GDM1 (cell line): ENCODE measurements at regions not wholly inside any gene's neighbourhood (a gene's known extent, or its start where the extent isn't known, plus 50 kb on each side); places are given as distances from the start of the nearest gene placed in this dataset.

ENCODE experiments used
- DNase-seq: peaks from one replicate; lab custom pipeline; 2025; lab: John Stamatoyannopoulos, UW

DNA sequence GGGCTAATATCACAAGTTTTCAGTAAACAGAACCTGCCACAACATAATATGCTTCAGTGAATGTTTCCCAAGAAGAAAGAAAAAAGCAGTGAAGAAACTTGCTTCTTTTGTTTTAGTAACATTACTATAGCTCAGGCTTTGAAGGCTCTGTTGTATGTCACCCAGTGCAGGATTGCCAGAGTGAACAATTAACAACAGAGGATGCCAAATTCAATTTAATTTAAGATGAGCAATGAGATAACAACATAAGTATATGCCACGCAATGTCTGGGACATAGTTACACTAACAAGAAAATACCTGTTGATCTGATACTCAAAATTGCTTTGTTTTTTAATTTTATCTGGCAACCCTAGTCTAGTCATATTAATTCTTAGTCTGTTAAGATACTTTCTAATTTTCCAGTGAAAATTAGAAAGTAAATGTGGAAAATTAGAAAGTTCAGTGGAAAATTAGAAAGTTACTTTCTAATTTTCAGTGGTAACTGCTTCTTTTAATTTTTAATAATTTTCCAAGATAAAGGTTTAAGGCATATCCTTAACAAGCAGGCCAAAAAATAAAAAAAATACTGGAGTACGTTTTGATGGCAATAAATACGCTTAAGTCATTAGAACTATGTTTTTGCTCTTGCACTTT is 336.3 kb downstream of the SLITRK6 start:
- no peak for DNase-seq

DNA sequence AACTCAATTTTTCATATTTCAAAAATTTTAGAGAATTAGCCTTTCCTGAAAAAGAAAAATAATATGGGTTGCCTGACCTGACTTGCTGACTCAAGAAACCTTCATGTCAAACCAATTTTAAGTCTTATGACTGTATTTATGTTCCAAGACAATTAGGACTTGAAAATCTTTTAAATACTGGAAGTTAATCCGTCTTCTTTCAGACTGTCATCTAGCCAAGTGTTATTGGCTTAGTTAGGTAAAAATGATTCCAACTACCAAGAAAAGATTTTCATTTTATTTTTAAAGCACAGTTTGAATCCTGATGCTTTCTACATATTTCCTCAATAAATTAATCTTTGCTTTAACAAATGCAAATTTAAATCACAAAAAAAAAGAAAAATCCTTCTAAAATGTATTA is 337.6 kb downstream of the SLITRK6 start:
- DNase-seq: no peak

DNA sequence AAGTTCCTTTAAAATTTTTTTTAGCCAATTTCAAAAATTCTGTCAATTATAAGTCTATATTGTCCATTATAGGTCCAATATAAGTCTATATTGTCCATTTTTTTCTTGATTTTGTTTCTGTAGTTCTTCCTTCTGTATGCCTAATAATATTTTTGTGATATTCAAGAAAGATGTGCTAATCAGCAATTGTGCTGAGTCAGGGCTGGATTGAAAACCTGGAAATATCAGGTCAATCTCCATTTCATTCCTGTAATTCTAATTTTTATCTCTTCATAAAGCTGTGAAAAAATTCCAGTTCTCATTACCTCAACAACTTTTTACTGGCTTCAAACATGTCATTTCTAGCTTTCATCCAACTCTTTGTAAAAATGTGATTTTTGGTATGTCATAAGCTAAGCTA is 353.7 kb downstream of the SLITRK6 start:
- DNase-seq: no peak

DNA sequence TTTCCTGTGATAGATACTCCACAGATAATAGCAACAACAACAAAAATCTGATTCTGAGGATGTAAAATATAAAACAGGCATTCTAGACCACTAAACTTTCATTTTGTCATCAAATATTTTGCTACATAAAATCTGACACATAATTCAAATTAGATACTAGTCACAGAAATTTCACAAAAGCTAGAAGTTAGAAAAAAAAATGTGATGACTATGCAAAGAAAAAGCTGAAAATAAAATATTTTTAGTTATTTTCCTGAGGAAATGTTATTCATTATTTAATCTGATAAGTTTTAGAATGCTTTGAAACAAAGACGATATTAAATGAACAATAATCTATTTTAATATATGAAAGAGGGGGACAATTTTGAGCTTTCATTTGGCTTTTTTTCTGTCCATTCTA is 357.2 kb downstream of the SLITRK6 start:
- no peak for DNase-seq

DNA sequence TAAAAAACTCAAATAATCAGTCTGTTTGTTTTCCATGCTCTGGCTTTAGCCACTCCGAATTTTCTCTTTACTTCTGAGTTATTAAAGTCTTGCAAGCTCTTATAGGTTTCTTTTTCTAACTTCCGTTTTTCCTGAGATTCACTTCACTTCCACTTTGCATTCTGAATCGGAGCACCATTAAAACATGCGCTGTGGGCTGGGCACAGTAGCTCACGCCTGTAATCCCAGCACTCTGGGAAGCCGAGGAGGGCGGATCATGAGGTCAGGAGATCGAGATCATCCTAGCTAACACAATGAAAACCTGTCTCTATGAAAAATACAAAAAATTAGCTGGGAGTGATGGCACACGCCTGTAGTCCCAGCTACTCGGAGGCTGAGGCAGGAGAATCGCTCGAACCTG is 357.9 kb downstream of the SLITRK6 start:
- no peak for DNase-seq

DNA sequence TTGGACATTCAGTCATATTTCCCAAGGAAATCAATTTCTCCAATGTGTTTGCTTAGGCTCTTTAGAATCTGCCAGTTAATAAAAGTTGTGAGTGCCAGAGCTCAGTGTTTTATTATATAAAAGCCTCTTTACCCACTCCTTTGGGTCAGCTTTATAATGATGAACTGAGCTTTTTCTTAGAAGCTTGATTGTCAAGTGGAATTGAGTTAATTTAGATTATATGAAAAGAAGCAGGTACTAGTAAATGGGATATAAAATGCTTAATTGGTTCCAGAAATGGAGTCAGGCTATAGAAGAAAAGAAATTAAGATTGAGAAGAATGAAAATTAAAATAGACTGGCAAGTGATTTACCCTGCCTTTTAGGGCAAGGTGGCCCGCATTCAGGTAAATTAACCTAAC is 363.2 kb downstream of the SLITRK6 start:
- DNase-seq: no peak

DNA sequence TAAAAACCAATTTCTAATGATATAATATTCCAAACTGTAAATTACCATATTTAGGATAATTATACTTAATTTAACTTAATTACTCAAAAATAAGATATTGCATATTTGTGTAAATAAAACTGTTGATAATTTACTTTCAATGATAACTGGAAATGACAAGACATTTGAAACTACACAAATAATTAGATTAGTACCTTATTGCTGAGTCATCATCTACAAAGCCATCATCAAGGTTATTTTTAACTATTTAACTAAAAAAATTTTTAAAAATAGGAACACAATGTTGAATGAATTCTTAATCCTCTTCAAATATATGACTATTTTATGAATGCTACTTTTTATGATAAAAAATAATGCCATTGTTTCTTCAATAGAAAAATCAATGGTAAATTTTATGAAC is 364.3 kb downstream of the SLITRK6 start:
- no peak for DNase-seq

DNA sequence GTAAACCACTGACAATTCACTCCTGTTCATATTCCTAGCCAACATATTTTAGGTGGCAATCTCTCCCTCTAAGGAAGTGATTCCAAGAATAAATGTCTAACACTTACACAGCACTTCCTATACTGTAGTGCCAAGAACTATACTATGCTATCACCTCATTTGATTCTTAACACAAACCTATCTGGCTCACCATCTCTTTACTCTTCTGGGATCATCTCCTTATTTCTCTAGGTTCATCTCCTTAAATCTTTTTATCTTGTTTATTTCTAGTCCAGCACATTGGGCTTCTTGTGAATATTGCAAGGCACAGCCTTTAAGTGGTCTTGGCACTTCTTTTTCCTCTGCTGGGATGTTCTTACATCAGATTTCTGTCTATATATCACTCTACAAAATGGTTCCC is 366.3 kb downstream of the SLITRK6 start:
- DNase-seq: no peak

DNA sequence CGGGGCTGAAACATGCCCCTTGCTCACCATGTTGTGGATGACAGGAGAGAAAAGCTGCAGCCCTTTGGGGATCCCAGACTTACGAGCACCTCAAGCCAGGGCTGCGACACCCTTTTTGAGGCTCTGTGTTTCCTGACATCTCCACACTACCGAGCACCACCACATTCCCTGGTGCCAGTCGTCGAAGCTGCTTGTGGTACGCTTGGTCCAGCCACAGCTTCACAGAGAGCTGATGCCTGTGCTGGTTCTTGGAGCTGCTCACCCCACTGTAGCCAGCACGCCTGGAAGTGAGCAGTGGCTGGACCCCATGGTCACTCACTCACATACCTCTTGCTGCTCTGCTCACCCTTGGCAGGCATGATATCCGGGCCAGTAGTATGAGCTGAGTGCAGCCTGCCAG is 367.5 kb downstream of the SLITRK6 start:
- no peak for DNase-seq

DNA sequence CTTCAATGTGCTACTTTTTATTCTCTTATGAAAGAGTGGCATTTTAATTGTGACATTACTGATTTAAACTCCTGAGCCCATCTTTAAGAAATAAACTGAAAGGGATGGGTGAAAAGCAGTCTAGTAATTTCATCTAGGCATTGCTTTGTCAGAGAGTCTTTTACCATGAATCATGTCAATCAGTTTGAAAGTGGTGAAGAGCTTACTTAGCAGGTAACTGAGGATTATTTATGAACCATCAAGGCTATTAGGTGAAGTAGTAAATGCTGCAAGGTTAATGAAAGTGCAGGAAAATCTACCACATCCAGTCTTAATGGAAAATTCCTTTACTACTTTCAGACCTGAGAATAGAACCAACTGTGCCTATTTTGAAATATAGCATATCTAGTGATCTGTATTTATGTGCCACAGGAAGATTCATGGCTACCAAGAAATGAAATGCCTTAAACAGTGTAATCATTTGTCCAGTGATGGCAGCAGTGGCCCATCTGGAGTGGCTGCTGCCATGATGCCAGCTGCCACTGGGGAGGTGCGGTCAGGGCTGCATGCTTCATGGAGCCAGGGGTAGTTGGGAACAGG is 368.9 kb downstream of the SLITRK6 start:
- no peak for DNase-seq

DNA sequence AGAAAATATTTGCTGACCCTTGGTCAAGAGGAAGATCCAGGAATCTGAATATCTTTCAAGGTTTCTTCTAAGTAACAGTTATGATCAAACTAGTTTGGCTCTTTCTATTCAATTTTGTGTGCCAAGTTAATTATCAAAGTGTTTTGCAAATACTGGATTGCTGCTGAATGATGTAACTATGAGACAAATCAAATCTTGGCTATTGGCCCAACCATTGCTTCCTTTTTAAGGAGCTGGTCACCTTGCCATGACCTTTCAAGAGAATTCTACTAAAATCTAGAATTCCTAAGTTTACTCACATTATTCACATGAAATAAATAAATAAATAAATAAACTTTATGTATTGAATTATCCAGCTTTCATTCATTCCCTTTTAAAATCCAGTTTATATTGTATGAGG is 371.8 kb downstream of the SLITRK6 start:
- DNase-seq: no peak

DNA sequence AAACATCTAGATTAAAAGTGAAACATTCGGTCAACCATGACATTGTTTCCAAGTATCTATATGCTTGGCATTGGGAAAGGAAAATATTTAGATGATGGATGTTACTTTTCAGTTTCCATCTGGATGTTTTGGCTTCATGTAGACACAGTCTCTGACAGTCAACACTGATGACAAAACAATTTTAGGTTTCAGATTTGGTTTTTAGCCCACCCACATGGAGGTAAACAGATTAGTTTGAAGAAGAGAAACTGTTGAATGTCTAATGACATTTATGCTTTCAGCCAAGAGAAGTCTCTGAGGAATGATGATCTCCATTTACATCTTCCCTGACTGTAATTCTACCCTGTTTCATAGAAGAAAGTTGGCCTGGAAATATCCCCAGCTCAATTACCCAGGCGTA is 379.1 kb downstream of the SLITRK6 start:
- no peak for DNase-seq

DNA sequence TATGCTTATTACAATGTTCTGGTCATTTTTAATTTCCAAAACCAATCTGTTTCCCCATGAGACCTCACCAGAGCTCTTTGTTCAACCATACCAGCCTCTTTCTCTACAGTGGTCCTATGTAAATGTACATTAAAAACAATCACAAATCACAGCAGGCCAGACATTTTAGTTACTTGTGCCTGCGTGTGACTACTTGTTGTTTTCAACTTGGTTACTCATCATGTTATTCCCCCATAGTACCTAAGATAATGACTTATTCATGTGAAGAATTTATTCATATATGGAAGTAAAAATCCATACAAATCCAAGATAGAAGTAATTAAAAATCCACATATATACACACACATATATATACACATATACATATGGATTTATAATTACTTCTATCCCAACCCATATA is 379.6 kb downstream of the SLITRK6 start:
- no peak for DNase-seq

DNA sequence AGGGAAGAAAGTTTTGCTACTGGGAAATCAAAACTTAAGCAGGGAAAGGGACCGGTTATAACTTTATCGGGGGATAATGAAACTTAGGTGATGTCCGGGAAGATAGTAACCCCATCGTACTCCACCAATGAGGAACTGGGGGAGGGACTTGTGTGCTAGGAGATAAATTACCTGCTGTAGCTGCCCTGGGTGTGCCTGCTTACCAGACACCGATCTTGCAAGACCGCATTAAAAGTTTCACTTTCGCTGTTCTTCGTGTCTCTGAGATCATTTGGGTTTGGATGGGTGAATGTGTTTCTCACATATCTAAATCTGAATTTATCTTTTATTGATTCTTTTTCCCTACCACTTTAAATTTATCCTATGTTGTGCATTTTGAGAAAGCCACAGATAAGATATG is 381.4 kb downstream of the SLITRK6 start:
- DNase-seq: no peak

DNA sequence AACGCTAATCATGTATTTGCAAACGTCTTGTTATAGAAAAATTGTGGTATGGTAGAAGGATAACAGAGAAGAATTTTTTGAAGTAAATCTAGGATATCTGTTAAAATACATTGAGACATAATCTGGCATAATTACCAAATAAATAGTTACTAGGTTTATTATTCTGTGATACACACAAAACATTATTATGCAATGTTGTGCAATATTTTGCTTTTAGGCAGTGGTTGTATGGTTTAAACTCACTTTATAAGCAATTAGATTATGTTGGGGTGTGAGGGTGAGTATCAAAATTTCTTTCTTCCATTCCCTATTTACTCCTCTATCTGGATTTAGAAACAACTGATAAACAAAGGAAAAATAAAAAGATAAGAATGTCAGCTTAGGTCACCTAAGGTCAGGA is 385.6 kb downstream of the SLITRK6 start:
- DNase-seq: no peak

DNA sequence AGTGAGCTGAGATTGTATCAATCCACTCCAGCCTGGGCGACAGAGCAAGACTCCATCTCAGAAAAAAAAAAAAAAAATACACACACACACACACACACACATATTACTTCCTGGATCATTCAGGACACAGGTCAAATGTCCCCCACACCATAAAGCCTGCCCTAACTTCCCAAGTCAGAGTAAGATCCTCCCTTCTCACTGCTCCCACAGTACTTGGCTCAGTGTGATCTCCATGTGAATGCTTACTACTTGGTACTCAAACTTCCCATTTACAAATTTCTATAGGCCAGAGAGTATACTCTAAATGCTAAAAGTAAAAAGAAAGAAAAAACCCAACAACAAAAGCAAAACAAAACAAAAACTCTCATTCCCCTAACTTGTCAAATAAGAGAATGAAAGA is 386.8 kb downstream of the SLITRK6 start:
- no peak for DNase-seq

DNA sequence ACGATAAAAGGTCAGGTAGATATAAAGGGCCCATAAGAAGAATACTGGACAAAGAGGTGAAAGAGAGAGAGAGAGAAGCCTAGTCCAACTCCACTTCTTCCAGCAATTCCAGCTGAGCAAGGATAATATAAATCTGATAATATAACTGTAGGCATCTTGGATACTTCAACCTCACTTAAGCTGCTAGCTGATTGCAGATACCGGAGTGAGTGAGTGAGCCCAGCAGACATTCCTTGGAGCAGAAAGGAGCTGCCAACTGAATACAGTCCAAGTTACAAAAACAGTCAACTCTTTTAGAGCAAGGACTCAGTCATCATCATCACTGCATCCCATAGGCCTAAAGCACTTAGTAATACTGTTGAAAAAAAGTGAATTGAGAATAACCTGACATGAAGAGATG is 387.6 kb downstream of the SLITRK6 start:
- no peak for DNase-seq

DNA sequence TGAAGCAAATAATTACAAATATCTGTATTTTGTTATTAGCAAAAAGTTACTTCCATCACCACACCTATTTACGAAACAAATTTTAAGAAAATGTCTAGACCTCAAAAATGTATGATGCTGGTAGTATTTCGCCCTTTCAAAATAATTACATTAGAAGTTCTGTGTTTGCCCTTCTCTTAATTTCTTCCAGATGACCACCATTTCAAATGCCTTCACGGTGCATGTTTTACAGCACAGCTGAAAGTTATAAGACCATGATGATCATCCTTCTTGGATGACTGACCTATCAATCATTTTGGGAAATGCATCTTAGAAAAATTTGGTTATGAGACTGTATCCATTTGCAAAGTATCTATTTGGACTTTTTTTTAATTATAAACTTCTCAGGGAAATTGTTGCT is 390.8 kb downstream of the SLITRK6 start:
- DNase-seq: no peak

DNA sequence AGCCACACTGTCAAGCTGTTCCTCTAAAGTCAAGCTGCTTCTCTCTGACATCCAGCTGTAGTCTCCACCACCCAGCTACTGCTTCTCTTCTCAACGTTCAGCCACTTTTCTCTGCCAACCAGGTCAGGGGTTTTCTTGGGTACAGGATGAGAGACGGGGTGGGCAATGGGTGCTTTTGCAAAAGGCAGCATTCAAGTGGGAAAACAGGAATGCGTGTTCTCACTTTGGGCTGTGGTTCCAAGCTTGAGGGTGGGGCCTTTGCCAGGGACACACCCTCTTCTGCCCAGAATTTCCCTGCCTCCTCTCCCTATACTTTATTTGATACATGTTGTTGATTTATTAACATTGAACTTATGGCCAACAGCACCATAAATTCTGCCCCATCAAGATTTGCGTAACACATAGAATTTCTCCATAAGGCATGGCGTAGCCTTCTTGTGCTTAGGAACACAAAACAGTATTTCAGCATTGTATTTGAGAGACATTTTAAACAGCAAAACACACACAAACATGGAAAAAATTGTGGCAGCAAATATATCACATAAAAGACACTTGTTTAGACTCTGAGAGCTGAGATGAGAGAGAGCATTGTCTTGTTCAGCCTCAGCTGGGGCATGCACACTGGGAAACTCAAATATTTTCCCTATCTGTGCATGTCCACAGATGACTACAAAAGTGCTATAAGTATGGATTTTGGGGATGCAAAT is 392.8 kb downstream of the SLITRK6 start:
- no peak for DNase-seq

DNA sequence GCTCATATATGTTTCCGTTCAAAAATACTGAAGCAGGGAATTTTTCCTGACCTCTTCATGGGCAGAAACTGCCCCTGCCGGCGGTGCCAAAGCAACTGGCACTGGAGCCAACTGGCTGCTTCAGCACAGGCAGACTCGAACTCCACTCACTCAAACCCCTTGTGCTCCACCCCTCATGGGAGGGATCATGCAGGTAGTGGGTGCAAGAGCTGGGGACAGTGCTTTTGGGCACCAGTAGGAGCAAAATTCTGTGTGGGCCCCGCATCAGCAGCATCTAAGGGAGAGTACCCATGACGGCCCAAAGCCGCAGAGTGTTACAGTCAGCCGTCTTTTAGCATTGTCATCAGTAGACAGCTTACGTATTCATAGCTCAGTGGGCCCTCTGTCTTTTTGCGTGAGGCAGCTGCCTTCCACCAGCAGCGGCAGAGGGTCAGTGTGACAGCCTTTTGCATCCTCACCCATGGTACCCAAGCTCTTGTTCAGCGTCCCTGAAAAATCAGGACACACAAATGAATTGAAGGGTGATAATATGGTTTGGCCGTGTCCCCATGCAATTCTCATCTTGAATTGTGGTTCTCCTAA is 393.8 kb downstream of the SLITRK6 start:
- no peak for DNase-seq

DNA sequence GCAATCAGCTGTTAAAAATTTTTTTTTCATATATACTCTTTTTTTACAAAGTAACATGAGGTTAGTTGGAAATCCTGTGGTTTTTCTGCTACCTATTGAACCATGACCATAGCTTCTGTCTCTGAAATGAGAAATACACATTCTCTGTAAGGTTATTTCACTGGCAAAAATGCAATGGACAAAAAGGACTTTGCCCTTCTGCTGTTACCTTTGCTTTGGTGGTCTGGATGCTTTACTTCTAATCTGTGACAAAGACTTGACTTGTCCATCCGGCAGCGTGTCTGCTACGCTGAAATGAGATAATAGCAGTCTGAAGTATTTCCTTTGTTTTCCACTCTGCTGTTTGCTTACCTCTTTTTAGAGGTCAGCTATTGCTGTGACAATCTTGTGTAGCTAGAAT is 412.8 kb downstream of the SLITRK6 start:
- no peak for DNase-seq

DNA sequence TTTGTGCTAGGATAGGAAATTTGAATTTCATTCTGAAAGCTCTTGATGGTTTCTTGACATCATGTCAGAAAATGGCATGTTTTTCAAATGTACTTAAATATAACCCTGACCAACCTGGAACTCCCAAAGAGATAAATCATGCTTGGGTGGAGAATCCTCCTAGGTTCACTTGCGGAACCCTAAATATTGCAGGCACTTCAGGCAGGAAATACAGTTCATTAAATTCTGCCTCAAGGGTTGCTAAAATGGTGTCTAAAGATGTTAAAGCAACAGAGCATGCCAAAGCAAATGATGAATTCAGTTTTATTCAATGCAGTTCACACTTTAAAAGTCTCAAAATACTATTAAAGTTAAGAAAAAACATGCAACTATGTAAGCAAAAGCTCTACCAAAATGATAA is 415.9 kb downstream of the SLITRK6 start:
- DNase-seq: no peak

DNA sequence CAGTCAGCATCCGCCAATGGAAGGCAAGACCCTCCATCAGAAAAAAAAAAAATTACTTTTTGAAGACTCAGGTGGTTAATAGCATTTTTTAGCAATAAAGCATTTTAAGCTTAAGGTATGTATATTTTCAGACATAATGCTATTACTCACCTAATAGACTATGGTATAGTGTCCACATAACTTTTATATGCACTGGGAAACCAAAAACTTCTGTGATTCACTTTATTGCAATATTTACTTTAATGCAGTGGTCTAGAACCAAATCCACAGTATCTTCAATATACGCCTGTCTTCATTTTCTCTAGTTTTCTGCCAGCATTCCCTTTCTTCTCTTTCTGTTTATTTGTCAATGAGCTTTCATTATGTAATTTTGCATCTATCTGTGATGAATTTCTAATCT is 418.1 kb downstream of the SLITRK6 start:
- DNase-seq: no peak

DNA sequence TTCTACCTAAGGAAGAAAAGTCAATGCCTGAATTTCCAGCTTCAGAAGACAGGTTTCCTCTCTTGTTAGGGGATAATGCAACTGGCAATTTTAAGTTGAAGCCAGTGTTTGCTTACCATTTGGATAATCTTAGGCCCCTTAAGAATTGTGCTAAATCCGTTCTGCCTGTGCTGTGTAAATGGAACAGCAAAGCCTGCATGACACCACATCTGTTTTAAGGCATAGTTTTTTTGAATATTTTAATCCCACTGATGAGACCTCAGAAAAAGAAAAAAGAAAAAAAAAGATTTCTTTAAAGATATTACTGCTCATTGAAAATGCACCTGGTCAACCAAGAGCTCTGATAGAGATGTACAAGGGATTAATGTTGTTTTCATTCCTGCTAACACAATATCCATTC is 419.2 kb downstream of the SLITRK6 start:
- no peak for DNase-seq
